Nephron (organoid): ENCODE measurements at regions not wholly inside any gene's neighbourhood (a gene's known extent, or its start where the extent isn't known, plus 50 kb on each side); places are given as distances from the start of the nearest gene placed in this dataset.

Experiments used
- H3K27ac Mint-ChIP-seq, 3 experiments: 2 replicates each; pipeline ENCODE4 v1.8.0; 2020; ENCODE audit warnings: mixed read lengths in 3 of 3, mild to moderate bottlenecking in 2 of 3, moderate library complexity in 1 of 3
- H3K27me3 Mint-ChIP-seq: 2 replicates; pipeline ENCODE4 v1.8.0; 2021; ENCODE audit warnings: low read depth, mild to moderate bottlenecking, moderate library complexity, mixed read lengths
- H3K36me3 Mint-ChIP-seq: 2 replicates; pipeline ENCODE4 v1.8.0; 2020; ENCODE audit warnings: low read depth, mixed read lengths
- H3K4me1 Mint-ChIP-seq: 2 replicates; pipeline ENCODE4 v1.8.0; 2020; ENCODE audit warnings: mixed read lengths
- H3K4me3 Mint-ChIP-seq, 3 experiments: 2 replicates each; pipeline ENCODE4 v1.8.0; 2020; ENCODE audit warnings: mild to moderate bottlenecking in 3 of 3, mixed read lengths in 3 of 3, moderate library complexity in 2 of 3
- H3K9me3 Mint-ChIP-seq: 2 replicates; pipeline ENCODE4 v1.8.0; 2020; ENCODE audit warnings: mixed read lengths
- TF ChIP-seq, protein P1 (sequence below), 3 experiments: fragments of 200-600 bp; sonication (generic); IDR thresholded peaks; one replicate each; pipeline ENCODE4 v1.5.0; 2021; ENCODE audit warnings: antibody characterized with exemption in 3 of 3; ENCODE audit not compliant: unreplicated experiment in 3 of 3

DNA sequence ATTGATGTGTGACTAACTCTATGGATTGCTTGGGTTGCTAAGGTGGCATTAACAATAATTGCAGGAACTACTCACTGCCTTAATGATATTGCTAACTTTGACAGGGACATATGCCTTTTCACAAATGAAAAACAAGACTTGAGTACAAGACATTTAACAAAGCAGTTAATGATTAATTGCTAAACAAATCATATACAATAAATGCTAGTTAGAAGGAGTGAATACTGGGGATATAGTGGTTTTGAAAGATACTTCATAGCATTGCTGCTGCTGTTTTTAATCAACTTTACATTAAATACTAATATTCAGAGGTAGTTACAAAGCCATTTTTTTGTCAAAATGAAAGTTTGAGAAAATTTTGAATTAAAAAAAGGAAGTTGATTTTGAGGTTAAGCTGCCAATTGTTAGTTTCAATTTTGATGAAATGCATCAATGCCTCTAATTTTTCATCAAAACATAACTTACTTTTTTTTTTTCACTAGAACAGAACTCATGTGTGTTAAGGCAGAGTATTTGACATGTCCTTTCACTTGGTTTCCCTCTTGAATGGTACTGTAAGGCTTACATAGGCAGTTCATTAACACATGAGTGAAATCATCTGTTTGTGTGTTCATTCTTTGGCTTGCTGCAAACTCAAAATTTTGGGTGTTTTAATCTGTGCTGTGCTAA, 106.2 kb upstream of the SEMA3D start:
- H3K4me3 Mint-ChIP-seq: no peak overlapping the region
- no peaks in the 10 kb centered on the region for H3K36me3 Mint-ChIP-seq
- TF ChIP-seq, protein P1, sequence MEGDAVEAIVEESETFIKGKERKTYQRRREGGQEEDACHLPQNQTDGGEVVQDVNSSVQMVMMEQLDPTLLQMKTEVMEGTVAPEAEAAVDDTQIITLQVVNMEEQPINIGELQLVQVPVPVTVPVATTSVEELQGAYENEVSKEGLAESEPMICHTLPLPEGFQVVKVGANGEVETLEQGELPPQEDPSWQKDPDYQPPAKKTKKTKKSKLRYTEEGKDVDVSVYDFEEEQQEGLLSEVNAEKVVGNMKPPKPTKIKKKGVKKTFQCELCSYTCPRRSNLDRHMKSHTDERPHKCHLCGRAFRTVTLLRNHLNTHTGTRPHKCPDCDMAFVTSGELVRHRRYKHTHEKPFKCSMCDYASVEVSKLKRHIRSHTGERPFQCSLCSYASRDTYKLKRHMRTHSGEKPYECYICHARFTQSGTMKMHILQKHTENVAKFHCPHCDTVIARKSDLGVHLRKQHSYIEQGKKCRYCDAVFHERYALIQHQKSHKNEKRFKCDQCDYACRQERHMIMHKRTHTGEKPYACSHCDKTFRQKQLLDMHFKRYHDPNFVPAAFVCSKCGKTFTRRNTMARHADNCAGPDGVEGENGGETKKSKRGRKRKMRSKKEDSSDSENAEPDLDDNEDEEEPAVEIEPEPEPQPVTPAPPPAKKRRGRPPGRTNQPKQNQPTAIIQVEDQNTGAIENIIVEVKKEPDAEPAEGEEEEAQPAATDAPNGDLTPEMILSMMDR (IDR thresholded peaks at IDR 0.05; ENCODE audit: unreplicated experiment in 3 of 3): no peak
- H3K27me3 Mint-ChIP-seq: no peaks in the 10 kb centered on the region
- peaks cover 17% of the 10 kb centered on the region for H3K4me1 Mint-ChIP-seq
- peaks cover 16% of the 10 kb centered on the region for H3K9me3 Mint-ChIP-seq
- peak overlapping the region in 1 of 3 experiments; percentile 86 for H3K27ac Mint-ChIP-seq

GRCh38 chr7:85290269-85290668, 103.4 kb upstream of the SEMA3D start:
- no peaks in the 10 kb centered on the region for H3K36me3 Mint-ChIP-seq
- TF ChIP-seq, protein P1 (IDR thresholded peaks at IDR 0.05; ENCODE audit: unreplicated experiment in 3 of 3): no peak
- peaks cover 36% of the 10 kb centered on the region for H3K4me1 Mint-ChIP-seq
- H3K27me3 Mint-ChIP-seq: no peaks in the 10 kb centered on the region
- H3K9me3 Mint-ChIP-seq: peaks cover 6% of the 10 kb centered on the region
- peak overlapping the region; percentile 5 to 68 (median 54) for H3K27ac Mint-ChIP-seq
- H3K4me3 Mint-ChIP-seq: no peak overlapping the region

DNA sequence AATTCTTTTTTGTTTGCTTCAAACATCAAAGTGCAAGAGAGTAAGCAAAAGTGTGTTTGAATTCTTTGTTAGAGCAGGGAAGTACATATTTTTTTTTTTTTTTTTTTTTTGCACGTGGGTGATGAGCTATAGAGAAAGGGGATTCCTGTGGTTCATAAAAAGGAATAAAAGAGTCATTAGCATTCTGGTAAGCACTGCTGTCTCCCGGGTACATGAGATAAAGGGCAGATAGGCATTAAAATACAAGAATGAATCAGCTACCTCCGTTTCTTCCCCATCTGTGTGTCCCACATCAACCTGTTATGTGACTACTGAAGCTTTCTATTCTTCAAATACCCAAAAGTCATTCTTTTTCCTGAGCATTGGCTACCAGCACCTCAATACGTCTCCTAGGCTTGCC, 102.4 kb upstream of the SEMA3D start:
- Mint-ChIP-seq H3K27ac (no peak overlapping the region), H3K36me3 (no peaks in the 10 kb centered on the region), H3K9me3 (peaks cover 4% of the 10 kb centered on the region), H3K4me1 (peaks cover 38% of the 10 kb centered on the region), H3K27me3 (no peaks in the 10 kb centered on the region), H3K4me3 (no peak overlapping the region)
- TF ChIP-seq, protein P1 (IDR thresholded peaks at IDR 0.05; ENCODE audit: unreplicated experiment in 3 of 3): no peak

- Mint-ChIP-seq H3K36me3 (no peaks in the 10 kb centered on the region), H3K4me1 (peaks cover 32% of the 10 kb centered on the region), H3K9me3 (peaks cover 4% of the 10 kb centered on the region), H3K4me3 (no peak overlapping the region), H3K27ac (peak overlapping the region; percentile 26 to 79 (median 63)), H3K27me3 (no peaks in the 10 kb centered on the region)
- TF ChIP-seq, protein P1 (IDR thresholded peaks at IDR 0.05; ENCODE audit: unreplicated experiment in 3 of 3): no peak
Observed at GRCh38 chr7:85287106-85287825, 100.4 kb upstream of the SEMA3D start.

- Mint-ChIP-seq H3K4me3 (no peak overlapping the region), H3K4me1 (peaks cover 32% of the 10 kb centered on the region), H3K9me3 (no peaks in the 10 kb centered on the region), H3K36me3 (no peaks in the 10 kb centered on the region), H3K27ac (peak overlapping the region; percentile 26 to 79 (median 63)), H3K27me3 (no peaks in the 10 kb centered on the region)
- TF ChIP-seq, protein P1 (IDR thresholded peaks at IDR 0.05; ENCODE audit: unreplicated experiment in 3 of 3): no peak
Observed at GRCh38 chr7:85286446-85286845, 99.6 kb upstream of the SEMA3D start.
